ENCODE measurements at regions not wholly inside any gene's neighbourhood (a gene's known extent, or its start where the extent isn't known, plus 50 kb on each side); places are given as distances from the start of the nearest gene placed in this dataset.

DNA sequence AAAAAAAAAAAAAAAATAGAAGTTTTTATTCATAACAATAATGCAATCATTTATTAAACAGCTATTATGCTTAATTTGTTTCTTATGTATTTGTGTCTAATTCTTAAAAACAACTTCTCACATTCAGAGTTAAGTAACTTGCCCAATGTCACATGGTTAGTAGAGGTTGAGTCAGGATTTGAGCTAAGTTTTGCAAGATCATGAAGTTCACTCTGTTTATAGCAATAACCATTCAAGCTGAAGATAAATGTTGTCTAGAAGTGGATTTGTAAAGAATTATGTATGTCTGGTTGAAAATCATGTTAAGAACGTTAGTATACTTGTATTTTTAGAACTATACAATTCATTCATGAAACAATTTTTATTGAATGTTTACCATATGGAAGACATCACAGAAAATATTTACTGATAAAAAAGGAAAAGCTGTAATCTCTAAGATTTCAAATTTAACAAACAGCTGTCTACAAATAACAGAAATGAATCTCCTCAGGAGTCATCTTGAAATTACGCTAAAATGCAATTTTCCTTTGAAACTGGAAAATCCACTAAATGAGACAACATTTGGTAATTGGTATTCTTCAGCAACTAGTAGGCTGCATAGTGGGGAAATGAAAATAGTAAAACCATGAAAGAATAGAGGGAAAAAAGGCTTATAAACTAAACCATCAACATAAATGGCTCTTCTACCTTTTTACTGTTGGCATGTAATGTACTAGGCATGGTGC lies 70.5 kb upstream of the AHR start:
- no peaks in the 10 kb centered on the region for H3K36me3 ChIP-seq (ENCODE audit: control insufficient read depth, insufficient read depth, low read length)
- H3K27me3 ChIP-seq (ENCODE audit: control insufficient read depth, insufficient read depth, low read length): no peaks in the 10 kb centered on the region
- DNase-seq (ENCODE audit: low read depth, low spot score): no peak
- no peaks in the 10 kb centered on the region for H3K9me3 ChIP-seq (ENCODE audit: control insufficient read depth, insufficient read depth, low read length)
- H3K4me1 ChIP-seq (ENCODE audit: control insufficient read depth, insufficient read depth, low read length): no peaks in the 10 kb centered on the region
- H3K4me3 ChIP-seq (ENCODE audit: low read length): no peak overlapping the region
- WGBS (ENCODE audit: insufficient coverage, insufficient read length): no CpG with 5 or more reads among the region's 2 CpGs
- no peak overlapping the region for H3K27ac ChIP-seq (ENCODE audit: low read length)

- Histone ChIP-seq H3K4me1 (ENCODE audit: control insufficient read depth, insufficient read depth, low read length) (no peaks in the 10 kb centered on the region), H3K4me3 (ENCODE audit: low read length) (no peak overlapping the region), H3K27ac (ENCODE audit: low read length) (no peak overlapping the region), H3K27me3 (ENCODE audit: control insufficient read depth, insufficient read depth, low read length) (no peaks in the 10 kb centered on the region), H3K9me3 (ENCODE audit: control insufficient read depth, insufficient read depth, low read length) (no peaks in the 10 kb centered on the region), H3K36me3 (ENCODE audit: control insufficient read depth, insufficient read depth, low read length) (no peaks in the 10 kb centered on the region)
- no CpG with 5 or more reads among the region's 2 CpGs for whole genome bisulfite sequencing (ENCODE audit: insufficient coverage, insufficient read length)
- DNase-seq (ENCODE audit: low read depth, low spot score): no peak
Measured at GRCh38 chr7:17229228-17229627, 69.2 kb upstream of the AHR start.

GRCh38 chr7:17230099-17230807 lies 68.2 kb upstream of the AHR start:
- H3K9me3 ChIP-seq (ENCODE audit: control insufficient read depth, insufficient read depth, low read length): no peaks in the 10 kb centered on the region
- H3K27ac ChIP-seq (ENCODE audit: low read length): no peak overlapping the region
- DNase-seq (ENCODE audit: low read depth, low spot score): no peak
- no peaks in the 10 kb centered on the region for H3K36me3 ChIP-seq (ENCODE audit: control insufficient read depth, insufficient read depth, low read length)
- H3K4me1 ChIP-seq (ENCODE audit: control insufficient read depth, insufficient read depth, low read length): no peaks in the 10 kb centered on the region
- H3K27me3 ChIP-seq (ENCODE audit: control insufficient read depth, insufficient read depth, low read length): no peaks in the 10 kb centered on the region
- no peak overlapping the region for H3K4me3 ChIP-seq (ENCODE audit: low read length)
- WGBS (ENCODE audit: insufficient coverage, insufficient read length): no CpG with 5 or more reads among the region's 2 CpGs

DNA sequence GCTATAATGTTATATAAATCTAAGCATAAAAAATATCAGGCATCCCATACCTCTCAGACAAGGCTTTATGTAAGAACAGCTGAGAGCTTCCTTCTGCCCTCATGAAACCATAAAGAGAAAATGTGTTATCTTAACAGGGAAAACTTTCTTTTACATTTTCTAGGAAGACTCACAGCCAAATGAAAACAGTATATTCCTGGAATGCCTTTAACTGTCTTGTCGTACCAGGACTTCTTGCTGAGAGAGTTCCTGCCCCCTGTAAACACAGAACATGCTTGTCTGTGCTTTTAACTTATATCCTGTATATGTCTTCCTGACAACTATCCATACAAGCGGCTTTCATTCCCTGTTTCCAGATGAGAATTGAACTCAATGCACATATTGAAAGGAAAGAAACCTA lies 64.8 kb upstream of the AHR start:
- no peaks in the 10 kb centered on the region for H3K4me1 ChIP-seq (ENCODE audit: control insufficient read depth, insufficient read depth, low read length)
- H3K36me3 ChIP-seq (ENCODE audit: control insufficient read depth, insufficient read depth, low read length): no peaks in the 10 kb centered on the region
- WGBS (ENCODE audit: insufficient coverage, insufficient read length): no CpG with 5 or more reads among the region's 2 CpGs

GRCh38 chr7:17234030-17234397 lies 64.4 kb upstream of the AHR start:
- Histone ChIP-seq H3K27me3 (ENCODE audit: control insufficient read depth, insufficient read depth, low read length) (no peaks in the 10 kb centered on the region), H3K4me1 (ENCODE audit: control insufficient read depth, insufficient read depth, low read length) (no peaks in the 10 kb centered on the region), H3K4me3 (ENCODE audit: low read length) (no peak overlapping the region), H3K27ac (ENCODE audit: low read length) (no peak overlapping the region), H3K36me3 (ENCODE audit: control insufficient read depth, insufficient read depth, low read length) (no peaks in the 10 kb centered on the region), H3K9me3 (ENCODE audit: control insufficient read depth, insufficient read depth, low read length) (no peaks in the 10 kb centered on the region)
- DNase-seq (ENCODE audit: low read depth, low spot score): no peak
- no CpG with 5 or more reads among the region's 2 CpGs for WGBS (ENCODE audit: insufficient coverage, insufficient read length)

More for the DNA sequence above, 64.8 kb upstream of the AHR start:
- no peak for DNase-seq (ENCODE audit: low read depth, low spot score)
- Histone ChIP-seq H3K27ac (ENCODE audit: low read length) (no peak overlapping the region), H3K4me3 (ENCODE audit: low read length) (no peak overlapping the region), H3K9me3 (ENCODE audit: control insufficient read depth, insufficient read depth, low read length) (no peaks in the 10 kb centered on the region), H3K27me3 (ENCODE audit: control insufficient read depth, insufficient read depth, low read length) (no peaks in the 10 kb centered on the region)

- Histone ChIP-seq H3K9me3 (ENCODE audit: control insufficient read depth, insufficient read depth, low read length) (no peaks in the 10 kb centered on the region), H3K27me3 (ENCODE audit: control insufficient read depth, insufficient read depth, low read length) (no peaks in the 10 kb centered on the region), H3K4me3 (ENCODE audit: low read length) (no peak overlapping the region), H3K27ac (ENCODE audit: low read length) (no peak overlapping the region), H3K4me1 (ENCODE audit: control insufficient read depth, insufficient read depth, low read length) (no peaks in the 10 kb centered on the region), H3K36me3 (ENCODE audit: control insufficient read depth, insufficient read depth, low read length) (no peaks in the 10 kb centered on the region)
- no peak for DNase-seq (ENCODE audit: low read depth, low spot score)
- no CpG with 5 or more reads among the region's 10 CpGs for WGBS (ENCODE audit: insufficient coverage, insufficient read length)
Measured at GRCh38 chr7:17234398-17235031, 63.9 kb upstream of the AHR start.

DNA sequence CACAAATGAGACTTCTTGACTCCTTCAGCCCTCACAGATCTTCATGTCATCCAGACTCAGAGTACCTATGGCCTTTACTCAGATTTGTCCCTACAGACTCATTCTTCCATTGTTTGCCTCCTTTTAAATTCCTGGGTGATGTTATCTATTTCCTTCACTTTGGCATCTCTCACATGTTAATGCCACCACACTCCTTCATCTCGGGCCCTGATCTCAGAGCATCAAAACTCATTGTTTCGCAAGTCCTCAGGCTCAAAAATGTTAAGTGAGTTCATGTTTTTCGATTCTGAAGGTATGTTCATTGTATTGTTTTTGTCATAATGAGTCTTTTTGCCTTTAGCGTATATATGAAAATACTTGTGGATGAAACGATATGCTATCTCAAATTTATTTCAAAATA lies 62.3 kb upstream of the AHR start:
- no peaks in the 10 kb centered on the region for H3K36me3 ChIP-seq (ENCODE audit: control insufficient read depth, insufficient read depth, low read length)
- no peaks in the 10 kb centered on the region for H3K4me1 ChIP-seq (ENCODE audit: control insufficient read depth, insufficient read depth, low read length)
- WGBS (ENCODE audit: insufficient coverage, insufficient read length): no CpG with 5 or more reads among the region's 5 CpGs
- H3K27me3 ChIP-seq (ENCODE audit: control insufficient read depth, insufficient read depth, low read length): no peaks in the 10 kb centered on the region
- no peak for DNase-seq (ENCODE audit: low read depth, low spot score)
- H3K9me3 ChIP-seq (ENCODE audit: control insufficient read depth, insufficient read depth, low read length): no peaks in the 10 kb centered on the region
- no peak overlapping the region for H3K4me3 ChIP-seq (ENCODE audit: low read length)
- H3K27ac ChIP-seq (ENCODE audit: low read length): no peak overlapping the region

- Histone ChIP-seq H3K36me3 (ENCODE audit: control insufficient read depth, insufficient read depth, low read length) (no peaks in the 10 kb centered on the region), H3K27me3 (ENCODE audit: control insufficient read depth, insufficient read depth, low read length) (no peaks in the 10 kb centered on the region), H3K4me3 (ENCODE audit: low read length) (no peak overlapping the region), H3K4me1 (ENCODE audit: control insufficient read depth, insufficient read depth, low read length) (no peaks in the 10 kb centered on the region), H3K9me3 (ENCODE audit: control insufficient read depth, insufficient read depth, low read length) (no peaks in the 10 kb centered on the region), H3K27ac (ENCODE audit: low read length) (no peak overlapping the region)
- DNase-seq (ENCODE audit: low read depth, low spot score): no peak
- no CpG with 5 or more reads among the region's 1 CpG for WGBS (ENCODE audit: insufficient coverage, insufficient read length)
Measured at GRCh38 chr7:17236603-17237002, 61.8 kb upstream of the AHR start.

DNA sequence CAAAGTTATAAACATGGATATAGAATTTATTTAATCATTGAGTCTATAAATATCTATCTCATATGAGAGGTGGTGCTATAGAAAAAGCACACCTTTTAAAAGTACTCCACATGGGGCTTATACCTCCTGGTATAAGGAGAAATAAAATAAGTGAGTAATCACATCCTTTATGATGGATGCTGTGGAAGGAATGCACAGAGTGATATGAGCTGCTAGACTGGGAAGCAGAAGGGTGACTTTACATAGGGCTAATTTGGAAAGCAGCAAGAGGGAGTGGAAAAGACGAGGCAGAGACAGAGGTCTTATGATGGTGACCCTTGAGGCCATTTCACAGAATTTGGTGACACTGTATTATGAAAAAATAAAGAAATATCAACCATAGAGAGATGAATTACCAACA lies 59.4 kb upstream of the AHR start:
- no peak for DNase-seq (ENCODE audit: low read depth, low spot score)
- no peak overlapping the region for H3K27ac ChIP-seq (ENCODE audit: low read length)
- no peak overlapping the region for H3K4me3 ChIP-seq (ENCODE audit: low read length)
- no peaks in the 10 kb centered on the region for H3K27me3 ChIP-seq (ENCODE audit: control insufficient read depth, insufficient read depth, low read length)
- H3K36me3 ChIP-seq (ENCODE audit: control insufficient read depth, insufficient read depth, low read length): no peaks in the 10 kb centered on the region
- WGBS (ENCODE audit: insufficient coverage, insufficient read length): no CpG with 5 or more reads among the region's 1 CpG
- H3K4me1 ChIP-seq (ENCODE audit: control insufficient read depth, insufficient read depth, low read length): no peaks in the 10 kb centered on the region
- no peaks in the 10 kb centered on the region for H3K9me3 ChIP-seq (ENCODE audit: control insufficient read depth, insufficient read depth, low read length)

DNA sequence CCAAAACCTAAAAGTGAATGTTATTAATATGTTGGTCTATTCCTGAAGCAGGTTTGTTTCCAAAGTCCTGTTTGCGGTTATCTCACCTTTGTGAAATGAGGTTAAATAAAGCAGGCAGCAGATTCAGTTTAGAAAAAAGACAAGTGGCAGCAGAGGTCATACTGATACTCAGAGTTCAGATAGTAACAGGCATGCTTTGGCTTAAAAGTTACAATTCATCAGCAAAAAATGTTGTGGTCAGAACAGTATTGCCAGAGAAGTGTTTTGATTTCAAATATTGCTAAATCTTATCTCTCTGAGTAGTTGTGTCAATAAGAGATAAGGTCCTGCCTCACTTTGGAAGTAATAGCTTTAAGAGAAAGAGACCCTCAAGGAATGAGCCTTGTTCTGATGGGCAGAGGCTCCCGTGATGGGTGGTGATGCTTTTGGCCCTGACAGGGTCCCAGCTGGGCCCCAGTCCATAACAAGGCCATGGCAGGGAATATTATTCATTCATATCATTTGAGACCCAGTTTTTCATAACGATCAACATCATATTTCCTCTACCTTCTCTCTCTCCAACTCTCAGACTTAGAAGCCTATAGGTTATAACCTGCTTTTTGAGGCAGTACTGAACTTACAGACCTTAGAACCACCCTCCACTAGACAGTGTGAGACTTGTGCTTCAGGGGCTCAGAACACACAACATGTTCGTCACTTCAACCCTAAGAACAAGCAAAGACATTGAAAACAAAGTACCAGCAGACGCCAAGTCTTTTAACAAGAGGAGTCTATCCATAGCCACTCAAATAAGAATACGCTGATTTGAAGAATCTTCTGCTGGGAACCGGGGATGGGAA lies 58.5 kb upstream of the AHR start:
- no peaks in the 10 kb centered on the region for H3K27me3 ChIP-seq (ENCODE audit: control insufficient read depth, insufficient read depth, low read length)
- WGBS (ENCODE audit: insufficient coverage, insufficient read length): no CpG with 5 or more reads among the region's 7 CpGs
- no peak overlapping the region for H3K27ac ChIP-seq (ENCODE audit: low read length)
- DNase-seq (ENCODE audit: low read depth, low spot score): no peak
- no peak overlapping the region for H3K4me3 ChIP-seq (ENCODE audit: low read length)
- no peaks in the 10 kb centered on the region for H3K9me3 ChIP-seq (ENCODE audit: control insufficient read depth, insufficient read depth, low read length)
- H3K36me3 ChIP-seq (ENCODE audit: control insufficient read depth, insufficient read depth, low read length): no peaks in the 10 kb centered on the region
- no peaks in the 10 kb centered on the region for H3K4me1 ChIP-seq (ENCODE audit: control insufficient read depth, insufficient read depth, low read length)
